CD4-positive, alpha-beta T cell treated with Interleukin-2 at 100 ng/mL for 4 hours (primary cell): ENCODE measurements at regions not wholly inside any gene's neighbourhood (a gene's known extent, or its start where the extent isn't known, plus 50 kb on each side); places are given as distances from the start of the nearest gene placed in this dataset.

Experiments
- DNase-seq: peaks from one replicate; pipeline ENCODE4 v3.0.0-alpha.2; 2020; ENCODE audit warnings: low spot score

DNA sequence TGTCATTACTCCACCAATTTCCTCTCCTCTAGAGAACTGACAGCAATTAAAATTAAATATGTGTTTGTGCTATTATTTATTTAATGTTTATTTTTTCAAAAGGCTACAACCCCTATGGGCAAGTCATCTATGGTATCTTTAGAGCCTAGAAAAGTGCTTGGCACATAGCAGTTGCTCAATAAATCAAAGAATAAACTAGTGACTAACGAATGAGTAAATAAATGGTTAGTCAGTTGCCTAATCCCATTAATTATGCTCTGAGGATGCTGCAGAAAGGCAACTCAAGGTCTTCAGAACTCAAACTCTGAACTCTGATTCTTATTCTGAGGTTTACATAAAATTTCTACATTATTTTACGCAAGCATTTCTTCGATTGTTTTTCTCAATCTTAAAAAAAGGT lies 193.0 kb upstream of the TSHZ2 start:
- DNase-seq = no peak

DNA sequence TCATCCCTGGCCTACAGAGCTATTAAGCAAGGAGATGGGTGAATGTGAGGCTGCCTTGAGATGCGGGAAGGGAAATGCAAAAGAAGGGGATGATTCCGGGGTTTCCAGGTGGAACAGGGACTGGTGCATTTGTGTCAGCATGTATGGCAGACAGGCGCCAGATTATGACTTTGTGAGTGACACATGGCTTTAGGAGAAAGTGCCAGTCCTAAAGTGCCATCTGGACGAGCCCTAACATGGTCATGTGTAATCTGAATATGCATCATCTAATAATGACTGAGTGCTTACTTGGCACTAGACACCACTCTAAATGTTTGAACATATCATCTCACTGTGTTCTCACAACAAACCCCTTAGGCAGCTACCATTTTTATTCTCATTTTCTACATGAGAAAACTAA lies 195.0 kb upstream of the TSHZ2 start:
- DNase-seq = no peak

DNA sequence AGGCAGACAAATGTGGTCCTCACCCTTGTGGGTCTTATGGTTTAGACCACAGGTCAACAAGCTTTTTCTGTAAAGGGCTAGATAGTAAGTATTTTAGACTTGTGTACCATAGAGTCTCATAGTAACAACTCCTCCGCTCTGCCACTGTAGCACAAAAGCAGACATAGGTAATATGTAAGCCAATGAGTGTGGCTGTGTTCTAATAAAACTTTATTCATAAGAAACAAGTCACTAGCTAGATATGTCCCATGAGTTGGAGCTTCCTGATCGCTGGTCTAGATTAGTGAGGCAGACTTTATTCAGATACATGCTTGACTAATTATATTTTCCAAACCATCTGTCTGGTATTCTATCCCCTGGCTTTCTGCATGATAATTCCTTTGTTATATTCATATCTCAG lies 196.4 kb upstream of the TSHZ2 start:
- no peak for DNase-seq

DNA sequence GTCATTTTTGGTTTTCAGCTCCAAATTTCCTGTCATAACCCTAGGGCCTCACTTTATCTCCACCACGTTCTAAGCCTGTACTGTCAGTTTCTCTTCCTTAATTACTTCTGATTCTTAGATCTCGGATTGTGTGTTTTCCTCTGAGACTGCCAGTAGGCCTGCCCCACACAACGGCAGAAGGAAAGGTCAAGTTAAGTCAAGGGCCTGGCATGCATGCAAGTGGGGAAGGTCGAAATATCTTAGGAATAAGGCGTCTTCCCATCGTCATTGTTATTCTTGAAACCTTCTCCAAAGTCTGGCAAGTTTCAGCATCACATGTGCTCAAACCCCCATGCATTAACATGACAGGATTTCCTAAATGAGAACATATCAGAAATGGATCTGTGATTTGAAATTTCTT lies 203.5 kb upstream of the TSHZ2 start:
- no peak for DNase-seq

DNA sequence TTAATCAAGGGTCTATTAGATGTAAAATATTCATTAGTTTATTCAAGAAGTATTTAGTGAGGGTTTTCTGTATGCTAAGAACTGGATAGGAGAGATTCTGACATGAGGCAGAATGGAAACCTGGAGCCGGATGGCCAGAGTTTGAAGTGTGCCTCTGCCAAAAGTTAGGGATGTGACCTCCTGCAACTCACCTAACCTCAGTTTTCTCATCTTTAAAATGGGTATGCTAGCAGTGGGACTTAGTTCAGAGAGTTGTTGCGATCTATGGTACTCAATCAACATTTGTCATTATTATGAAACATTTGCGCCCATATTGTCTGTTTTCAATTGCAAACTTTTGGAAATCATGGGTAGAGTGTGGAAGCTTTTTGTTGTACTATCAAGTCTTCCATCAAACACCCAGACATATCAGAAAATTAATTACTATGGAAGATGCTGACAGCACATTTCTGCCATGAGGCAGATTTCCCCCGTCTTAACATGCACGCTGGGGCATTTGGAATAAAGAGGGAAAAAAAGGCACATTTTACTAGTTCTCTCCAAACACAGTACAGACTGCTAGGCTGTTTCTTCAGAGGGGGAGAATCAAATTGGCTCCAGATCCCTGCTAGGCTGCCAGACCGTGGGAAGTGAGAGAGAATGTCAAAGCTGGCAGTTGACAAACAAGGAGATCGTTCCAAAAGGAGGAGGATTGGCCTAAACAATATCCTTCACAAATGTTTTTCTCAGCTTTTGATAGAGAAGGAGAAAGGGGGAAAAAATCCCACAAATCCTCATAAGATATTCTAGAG lies 205.3 kb upstream of the TSHZ2 start:
- no peak for DNase-seq

DNA sequence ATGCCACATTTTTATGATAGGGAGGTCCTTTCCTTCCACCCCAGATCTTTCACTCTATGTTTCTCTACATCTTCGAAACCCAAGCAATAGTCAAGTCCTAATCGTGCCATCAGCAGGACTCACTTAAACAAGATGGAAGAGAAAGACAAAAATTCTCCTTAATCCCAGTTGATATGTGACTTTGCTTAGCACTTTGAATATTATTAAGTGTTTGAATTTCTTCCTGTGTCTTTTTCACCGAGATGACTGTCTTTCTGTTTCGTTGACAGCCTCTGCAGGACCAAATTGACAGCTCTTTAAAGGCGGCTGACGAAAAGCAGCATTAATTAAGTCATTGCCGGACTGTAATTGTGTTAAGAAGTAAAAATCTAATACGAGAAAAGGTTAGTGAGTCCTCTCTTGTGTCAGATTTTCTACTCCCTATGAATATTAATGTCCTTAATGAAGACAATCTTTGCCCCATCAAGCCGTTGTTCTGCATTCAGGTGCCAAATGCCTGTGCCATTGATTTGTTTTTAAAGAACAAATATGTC lies 208.8 kb upstream of the TSHZ2 start:
- DNase-seq = no peak

DNA sequence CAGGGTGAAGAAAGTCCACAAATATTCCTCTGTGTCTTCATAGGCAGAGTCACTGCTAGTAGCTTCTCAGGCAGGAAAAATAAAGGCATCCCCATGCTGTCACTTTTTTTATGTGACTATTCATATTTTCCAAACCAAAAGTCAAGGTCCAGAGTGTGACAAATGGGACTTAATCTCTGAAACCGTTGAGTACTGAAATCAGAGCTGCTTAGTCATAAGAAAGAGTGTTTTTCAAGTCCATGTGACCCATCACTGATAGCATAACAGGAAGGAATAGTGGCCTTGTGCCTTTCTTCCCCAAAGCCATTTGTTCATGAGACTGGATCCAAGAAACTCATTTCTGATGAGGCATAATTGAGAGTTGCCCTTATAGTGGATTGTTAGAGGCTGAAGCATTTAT lies 210.3 kb upstream of the TSHZ2 start:
- DNase-seq = no peak

DNA sequence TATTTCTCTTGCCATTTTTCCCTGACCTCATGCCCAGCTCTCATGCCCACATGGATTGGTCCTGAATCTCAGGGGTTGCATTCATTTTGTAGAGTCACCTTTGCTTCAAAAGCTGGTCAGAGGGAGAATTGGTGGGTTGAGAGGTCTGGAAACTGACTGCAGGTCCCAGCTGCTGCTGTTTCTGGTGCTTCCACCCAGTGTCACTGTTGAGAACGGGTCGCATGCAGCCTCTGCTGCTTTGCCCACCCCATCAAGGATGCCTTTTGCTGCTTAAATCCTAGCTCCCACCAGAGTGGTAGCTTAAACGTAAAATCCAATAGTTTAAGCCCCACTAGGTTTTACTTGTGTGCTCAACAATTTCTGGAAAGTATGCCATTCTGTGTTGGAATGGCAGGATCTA lies 211.4 kb upstream of the TSHZ2 start:
- DNase-seq = no peak

DNA sequence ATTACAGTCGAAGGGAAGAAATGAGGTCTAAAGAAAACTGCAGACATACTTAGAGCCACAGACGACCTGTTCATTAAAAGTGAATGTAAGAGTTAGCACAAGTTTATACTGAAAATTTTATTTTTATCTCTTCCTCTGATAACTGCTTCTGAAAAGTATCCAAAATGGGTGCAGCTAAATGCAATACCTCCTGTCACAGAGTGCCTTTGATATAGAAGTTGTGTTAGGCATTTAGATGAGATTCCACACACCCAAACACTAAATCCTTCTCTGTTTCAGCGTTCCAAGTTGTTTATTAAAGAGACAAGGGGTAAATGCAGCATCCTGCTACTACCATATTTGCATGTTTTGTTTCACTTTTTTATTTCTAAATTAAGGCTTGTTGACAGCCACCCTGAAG lies 214.7 kb upstream of the TSHZ2 start:
- no peak for DNase-seq

DNA sequence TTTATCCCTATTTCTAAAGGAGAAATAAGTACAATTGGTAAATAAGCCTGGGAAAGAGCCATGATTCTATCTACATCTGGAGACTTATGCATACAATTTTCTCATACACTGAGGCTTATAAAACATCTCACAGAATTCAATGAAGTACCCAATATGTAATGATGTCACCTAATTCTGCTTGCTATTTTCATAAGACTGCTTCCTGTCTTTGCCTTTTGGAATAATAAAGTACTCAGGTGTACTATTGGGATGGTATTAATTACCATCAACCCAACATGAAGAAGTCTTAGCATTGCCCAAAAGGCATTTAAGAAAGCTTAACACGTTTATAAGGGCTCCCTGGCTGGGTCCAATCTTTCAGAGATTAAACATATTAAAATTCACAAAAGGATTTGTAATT lies 216.4 kb upstream of the TSHZ2 start:
- no peak for DNase-seq

DNA sequence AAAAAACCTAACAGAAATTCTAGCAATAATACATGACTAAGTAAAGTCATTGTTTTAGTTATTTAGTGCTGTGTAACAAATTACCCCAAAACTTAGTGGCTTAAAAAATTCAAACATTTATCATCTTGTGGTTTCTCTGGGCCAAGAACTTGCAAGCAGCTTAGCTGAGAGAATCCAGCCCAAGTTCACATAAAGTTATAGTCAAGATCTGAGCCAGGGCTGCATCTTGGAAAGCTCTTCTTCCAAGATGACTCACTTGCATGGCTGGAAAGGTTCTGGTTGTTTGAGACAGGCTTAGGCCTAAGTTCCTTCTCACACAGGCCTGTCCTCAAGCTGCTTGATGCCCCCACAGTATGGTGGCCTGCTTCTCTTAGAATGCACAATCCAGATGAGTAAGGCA lies 217.8 kb upstream of the TSHZ2 start:
- no peak for DNase-seq

DNA sequence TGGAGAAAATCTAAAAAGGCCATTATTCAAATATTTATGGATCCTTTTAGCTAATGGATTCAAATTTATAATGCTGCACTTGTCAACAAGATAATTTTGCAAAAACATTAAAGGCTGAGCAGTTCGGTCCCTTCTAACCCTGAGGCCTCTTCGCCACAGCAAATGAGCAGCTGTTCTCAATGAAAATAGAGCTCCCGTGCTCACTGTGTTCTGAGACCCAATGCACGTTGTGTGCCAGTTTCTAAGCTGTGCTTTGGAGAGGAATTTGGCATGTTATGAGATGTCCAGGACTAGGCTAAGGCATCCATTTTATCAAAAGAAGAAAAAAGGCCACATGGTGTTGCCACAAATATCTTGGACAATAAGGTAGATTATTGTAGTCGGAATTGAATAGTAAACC lies 220.1 kb upstream of the TSHZ2 start:
- no peak for DNase-seq

DNA sequence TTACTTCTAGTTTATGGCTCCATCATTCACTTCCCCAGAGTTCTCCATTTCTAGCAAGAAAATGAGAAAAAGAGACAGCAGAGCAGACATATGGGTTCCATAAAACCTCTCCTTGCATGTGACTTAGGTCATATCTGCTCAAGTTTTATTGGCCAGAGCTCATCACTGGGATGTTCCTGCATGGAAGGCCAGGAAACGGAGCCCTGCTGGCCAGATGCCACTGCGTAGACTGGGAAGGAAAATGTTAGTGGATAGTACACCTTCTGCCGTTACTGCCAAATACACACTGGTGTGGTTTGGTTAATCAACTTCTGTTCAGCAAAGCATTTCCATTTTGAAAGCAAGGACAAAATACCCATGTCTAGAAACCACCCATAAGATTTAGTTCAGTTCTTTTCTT lies 220.6 kb upstream of the TSHZ2 start:
- DNase-seq = no peak

DNA sequence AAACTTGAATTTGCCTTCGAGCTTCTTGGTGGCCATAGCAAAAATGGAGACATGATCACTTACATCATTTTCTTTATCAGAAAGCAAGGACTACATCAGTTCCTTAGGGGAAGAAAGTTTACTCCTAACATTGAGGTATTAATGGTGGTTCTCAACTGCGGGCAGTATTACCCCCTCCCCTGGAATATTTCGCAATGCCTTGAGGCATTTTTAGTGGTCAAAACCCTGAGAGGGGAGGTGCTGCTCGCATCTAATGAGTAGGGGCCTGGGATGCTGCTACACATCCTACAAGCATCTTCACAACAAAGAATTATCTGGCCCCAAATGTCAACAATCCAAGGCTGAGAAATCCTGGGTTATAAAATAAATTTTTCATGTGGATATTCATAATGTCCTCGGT lies 222.2 kb upstream of the TSHZ2 start:
- no peak for DNase-seq

DNA sequence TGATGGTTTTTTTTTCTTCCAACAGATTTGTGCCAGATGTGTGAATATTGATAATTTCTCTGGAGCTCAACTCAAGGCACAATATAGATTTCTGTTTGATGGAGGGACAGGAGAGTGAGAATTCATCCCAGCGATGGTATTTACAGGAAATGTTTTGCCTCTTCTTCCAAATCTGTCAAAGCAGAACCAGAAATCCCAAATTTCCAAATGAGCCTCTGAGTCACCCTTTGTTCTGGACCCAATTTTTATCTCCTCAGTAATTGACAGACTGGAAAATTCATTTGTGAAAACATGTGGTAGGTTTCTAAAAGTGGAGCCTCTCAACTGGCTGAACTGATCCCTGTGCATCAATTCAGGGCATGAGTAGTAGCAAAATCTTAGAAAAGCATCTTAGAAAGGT lies 223.2 kb upstream of the TSHZ2 start:
- no peak for DNase-seq

DNA sequence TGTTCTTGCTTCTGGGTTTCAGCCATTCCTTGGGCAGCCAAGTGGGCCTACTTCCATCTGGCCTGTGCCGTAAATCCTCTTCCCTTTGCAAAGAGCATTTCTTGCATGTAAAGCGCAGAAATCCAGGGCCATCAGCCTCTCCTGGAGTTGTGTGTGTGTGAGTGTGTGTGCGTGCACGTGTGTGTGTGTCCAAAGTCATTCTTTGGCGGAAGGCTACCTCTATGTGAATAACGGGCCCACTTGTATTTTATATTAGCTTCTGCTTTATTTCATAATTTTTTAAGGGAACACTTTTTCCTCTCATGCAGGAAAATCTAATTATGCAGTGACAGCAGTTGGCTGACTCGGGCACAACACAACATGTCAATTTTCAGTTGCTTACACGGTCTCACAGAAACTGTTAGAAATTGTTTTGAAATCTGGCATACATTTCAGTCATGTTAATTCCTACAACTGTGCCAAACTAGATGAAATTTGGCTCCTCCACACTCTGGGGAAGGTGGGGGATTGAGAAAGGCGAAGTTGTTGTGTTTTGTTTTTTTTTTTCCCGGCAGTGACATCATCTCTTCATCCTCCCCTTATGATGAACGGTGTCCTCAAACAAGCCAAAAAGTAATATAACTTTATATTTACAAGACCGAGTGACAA lies 223.7 kb upstream of the TSHZ2 start:
- no peak for DNase-seq

DNA sequence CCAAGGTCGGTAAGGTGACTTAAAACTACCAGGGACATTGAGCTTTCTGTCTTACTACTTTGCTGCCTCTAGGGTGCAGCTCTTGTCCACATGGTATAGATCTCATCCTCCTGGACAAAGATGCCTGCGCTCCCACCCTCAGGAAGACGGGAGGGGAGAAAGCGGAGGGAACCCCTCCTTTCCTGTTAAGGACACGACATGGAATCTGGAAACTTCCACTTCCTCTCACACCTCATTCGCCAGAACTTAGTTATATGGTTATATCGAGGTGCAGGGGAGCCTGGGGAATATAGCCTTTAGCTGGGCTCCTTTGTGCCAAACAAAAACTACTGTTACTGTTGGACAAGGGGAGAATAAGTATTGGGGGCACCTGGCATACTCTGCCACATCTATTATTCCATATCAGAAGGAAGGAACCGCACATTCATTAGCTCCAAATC lies 224.3 kb upstream of the TSHZ2 start:
- DNase-seq = no peak

DNA sequence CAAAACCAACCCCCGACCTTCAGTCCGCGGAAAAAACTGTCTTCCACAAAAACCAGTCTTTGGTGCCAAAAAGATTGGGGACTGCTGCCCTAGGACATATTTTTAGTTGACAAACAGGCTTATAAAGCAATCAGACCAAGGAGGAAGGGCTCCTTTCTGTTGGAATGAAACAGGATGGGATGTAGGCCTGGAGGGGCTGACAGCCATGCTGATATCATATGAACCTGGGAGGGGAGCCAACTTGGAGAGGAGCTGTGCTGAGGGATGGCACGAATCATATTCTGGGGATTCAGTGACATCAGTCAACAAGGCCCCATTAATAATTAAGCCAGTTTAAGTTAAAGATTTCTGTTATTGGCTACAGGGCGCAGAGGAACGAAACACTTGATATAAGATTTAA lies 225.4 kb upstream of the TSHZ2 start:
- DNase-seq = no peak

DNA sequence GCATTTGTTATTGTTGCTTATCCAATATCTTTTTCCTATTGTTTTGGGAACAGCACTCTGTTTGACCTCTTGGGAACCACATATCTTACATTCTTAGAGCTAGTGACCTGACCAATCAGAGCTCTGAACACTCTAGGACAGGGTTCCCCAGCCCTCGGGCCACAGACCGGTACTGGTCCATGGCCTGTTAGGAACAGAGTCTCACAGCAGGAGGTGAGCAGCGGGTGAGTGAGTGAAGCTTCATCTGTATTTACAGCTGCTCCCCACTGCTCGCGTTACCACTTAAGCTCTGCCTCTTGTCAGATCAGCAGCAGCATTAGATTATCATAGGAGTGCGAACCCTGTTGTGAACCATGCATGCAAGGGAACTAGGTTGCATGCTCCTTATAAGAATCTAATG lies 226.0 kb upstream of the TSHZ2 start:
- DNase-seq = no peak

DNA sequence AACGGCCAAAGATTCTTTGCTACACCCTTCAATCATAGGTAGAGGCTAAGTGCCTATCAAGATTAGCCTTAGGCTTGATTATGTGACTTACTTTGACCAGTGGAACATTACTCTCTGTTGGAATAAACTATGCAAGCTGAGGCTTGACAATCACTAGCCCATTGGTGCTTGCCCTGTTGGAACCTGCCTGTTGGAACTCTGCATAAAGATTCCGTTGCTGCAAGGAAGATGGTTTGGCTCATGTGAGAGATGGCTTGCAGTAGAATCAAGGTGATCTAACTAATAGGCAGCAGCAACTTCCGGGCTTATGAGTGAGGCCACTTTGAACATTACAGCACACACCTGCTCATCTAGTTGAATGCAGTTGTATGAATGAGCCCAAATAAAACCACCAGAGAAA lies 227.7 kb upstream of the TSHZ2 start:
- no peak for DNase-seq

DNA sequence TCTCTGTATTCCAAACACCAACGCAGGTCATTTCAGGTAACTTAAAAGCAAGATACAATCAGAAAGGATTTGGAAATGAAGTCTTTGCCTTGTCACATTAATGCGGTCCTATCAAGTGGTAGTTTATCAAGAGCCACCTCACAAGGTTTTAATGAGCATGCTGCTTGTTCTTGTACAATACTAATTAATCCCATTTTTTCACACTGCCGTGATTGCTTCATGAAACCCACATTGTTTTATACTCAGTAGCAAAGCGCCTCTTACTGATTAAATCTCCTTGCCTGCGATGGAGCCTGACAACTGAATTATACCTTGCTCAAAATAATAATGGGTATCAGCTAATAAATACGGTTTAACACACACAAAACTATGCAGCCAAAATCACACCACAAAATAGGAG lies 234.1 kb upstream of the TSHZ2 start:
- no peak for DNase-seq

DNA sequence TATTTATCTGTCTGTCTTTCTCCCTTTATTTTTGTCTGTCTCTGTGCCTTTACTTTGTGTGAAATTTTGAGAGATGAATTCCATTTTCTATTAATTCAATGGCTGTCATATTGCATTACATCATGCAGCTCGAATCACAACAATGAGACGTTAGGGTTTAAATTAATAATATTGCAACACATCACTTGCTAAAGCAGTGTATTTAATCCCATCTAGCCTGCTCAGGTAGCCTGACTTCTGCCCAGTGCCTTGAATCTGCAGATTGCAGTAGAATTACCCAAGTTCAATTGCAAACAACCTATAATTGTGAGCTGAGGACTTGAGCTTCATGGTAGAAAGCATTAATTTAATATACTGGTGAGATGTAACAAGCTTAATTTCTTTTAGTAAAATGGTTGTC lies 235.7 kb upstream of the TSHZ2 start:
- DNase-seq = no peak

DNA sequence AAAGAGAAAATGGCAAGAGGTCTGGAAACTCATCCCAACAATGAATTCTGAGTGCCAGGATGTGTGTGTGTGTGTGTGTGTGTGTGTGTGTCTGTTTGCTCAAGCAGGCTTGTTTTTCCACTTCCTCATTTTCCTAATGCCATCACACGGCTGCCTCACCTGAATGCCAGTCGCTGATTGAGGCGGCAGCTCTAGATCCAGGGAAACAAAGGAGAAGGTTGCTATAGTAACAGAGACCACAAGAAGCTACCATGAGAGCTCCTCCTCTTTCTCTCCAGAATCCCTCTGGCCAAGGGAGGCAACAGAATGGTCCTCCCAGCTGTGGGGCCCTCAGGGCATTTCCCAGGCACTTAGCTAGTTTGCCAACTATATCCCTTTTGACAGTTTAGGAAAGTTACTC lies 241.1 kb upstream of the TSHZ2 start:
- DNase-seq = no peak
